ENCODE measurements at regions not wholly inside any gene's neighbourhood (a gene's known extent, or its start where the extent isn't known, plus 50 kb on each side); places are given as distances from the start of the nearest gene placed in this dataset.

DNA sequence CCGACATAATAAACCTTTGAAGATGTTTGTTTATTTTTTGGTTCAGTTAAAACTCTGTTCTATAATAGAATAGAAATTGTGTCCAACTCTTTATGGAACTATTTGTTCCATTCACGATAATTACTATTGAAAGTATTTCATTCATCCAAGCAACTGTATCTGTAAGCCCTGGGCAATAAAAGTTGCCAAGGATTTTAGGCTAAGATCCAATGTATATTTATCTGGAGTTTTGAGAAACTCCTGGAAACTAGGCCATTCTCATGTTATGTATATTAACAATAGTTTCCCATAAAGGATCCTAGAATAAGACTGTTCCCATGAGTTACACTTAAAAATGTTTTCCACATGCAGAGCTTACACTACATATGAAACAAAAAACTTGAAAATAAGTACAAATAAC, 261.6 kb downstream of the SLITRK6 start:
- DNase-seq (ENCODE audit: low spot score), result no peak

- no peak for DNase-seq (ENCODE audit: low spot score)
Observed at GRCh38 chr13:85536706-85537105, 262.5 kb downstream of the SLITRK6 start.

DNA sequence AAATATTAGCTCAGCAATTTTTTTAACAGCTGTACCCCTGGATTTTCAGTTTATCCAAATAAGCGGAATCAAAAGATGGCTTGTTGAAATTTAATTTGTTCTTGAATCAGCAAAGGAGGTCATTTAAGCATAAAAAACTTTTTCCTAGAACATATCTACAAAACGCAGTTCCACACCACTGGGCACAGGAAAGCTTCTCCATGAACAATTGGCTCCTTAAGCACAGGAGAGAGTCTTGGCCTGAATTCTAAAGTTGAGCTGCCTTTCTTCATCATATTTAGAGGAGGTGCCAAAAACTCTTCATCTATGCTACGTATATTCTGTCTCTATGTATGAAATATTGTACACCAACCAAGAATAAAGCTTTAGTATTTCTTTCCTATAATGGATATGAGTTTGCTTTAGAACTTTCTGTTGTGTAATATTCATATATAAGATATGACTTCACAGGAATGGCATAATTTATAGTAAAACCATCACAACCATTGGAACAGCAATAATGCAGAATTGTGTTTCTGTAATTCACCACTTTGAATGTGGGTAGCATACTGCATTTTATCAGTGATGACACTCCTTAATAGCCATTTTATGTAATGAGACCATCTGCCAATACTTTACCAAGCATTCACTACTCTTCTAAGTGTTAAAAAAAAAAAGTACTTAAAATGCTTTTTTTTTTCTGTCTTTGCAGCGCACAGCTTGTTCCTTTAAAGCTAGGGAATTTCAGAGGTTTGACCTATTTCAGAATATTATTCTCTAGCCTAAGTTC, 263.7 kb downstream of the SLITRK6 start:
- no peak for DNase-seq (ENCODE audit: low spot score)

- DNase-seq (ENCODE audit: low spot score), result no peak
Observed at GRCh38 chr13:85533911-85534310, 265.3 kb downstream of the SLITRK6 start.

DNA sequence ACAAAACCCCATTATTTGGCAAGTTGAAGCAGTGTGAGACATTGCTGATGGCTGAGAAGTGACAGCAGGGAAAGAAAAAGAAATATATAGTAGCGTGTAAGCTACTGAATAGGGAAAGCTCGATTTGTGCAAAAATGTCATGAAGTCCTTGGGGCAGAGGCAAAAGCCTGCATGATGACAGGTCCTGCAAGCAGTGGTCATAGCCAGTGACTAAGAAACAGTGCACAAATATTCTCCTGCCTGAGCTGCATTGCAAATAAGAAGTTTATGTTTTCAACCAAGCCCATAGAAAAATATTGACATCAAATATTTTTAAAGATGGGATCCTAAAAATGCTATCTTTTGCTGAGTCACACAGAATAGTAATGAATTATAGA, 270.0 kb downstream of the SLITRK6 start:
- DNase-seq (ENCODE audit: low spot score), result no peak

DNA sequence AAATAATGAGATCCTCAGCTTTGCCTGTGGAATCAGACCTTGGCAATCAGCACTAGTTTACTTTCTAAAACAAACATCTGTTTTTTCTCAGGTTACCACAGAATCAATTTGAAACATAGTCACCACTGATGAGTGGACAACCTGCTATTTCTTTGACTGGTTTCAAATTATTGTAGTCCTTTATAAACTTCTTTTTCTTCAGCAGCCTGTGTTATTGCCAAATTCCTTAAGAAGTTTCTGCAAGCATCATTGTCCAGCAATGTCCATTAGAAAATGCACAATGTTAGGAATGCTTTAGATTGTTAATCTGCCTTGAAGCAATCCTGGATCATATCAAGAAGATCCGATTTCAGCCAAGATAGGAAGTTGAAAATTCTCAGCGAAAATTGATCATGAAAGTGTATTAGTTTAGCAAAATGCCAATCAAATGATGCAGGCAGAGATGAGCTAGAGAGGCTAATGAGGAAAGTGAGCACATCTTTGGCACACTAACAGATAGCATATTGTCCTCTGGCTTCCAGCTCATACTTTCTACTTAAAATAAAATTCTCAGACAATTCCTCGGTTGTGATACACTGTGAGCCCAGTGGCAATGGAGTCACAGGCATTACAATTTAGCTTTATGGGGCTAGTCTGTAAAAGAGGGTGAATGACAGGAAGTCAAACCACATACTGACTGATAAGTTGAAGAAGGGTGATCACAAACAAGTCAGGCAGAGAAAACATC, 270.6 kb downstream of the SLITRK6 start:
- DNase-seq (ENCODE audit: low spot score), result no peak

DNA sequence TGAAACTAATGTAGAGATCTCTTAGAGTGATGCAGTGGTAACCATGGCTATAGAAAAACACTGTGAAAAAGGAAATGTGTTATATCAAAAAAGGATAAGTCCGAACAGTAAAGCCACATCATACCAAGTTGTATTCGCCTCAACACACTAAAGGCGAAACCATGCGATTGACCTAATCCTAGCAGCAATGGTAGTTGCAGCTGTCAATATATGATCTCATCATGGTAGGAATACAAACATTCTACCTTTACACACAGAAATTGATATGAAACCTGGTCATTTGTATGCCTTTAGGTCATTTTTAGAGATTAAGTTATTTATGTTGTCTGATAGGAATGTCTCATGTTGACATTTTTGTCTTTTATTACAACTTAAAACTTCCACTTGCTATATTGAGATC, 271.9 kb downstream of the SLITRK6 start:
- DNase-seq (ENCODE audit: low spot score), result no peak

- no peak for DNase-seq (ENCODE audit: low spot score)
Observed at GRCh38 chr13:85525411-85525810, 273.8 kb downstream of the SLITRK6 start.

- no peak for DNase-seq (ENCODE audit: low spot score)
Observed at GRCh38 chr13:85521657-85522056, 277.6 kb downstream of the SLITRK6 start.

- DNase-seq (ENCODE audit: low spot score), result no peak
Observed at GRCh38 chr13:85520445-85520844, 278.8 kb downstream of the SLITRK6 start.

- DNase-seq (ENCODE audit: low spot score), result no peak
Observed at GRCh38 chr13:85519363-85519762, 279.9 kb downstream of the SLITRK6 start.

DNA sequence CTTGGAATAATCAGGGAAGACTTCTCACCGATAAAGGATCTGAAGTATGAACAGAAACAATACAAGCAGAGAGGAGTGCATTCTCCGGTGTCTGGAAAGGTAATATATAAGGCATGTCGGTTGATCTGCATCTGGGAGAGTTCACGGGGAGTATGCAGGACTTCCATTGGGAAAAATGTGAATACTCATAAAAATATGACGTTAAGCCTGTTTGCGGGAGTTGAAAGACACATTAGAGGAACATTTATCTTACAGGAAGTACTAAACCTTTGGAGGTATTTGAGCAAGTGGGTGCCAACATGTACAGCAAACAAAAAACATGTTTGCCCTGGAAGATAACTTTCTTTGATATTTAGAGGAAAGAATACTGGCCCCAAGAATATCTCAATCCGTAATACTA, 286.8 kb downstream of the SLITRK6 start:
- DNase-seq (ENCODE audit: low spot score), result no peak

DNA sequence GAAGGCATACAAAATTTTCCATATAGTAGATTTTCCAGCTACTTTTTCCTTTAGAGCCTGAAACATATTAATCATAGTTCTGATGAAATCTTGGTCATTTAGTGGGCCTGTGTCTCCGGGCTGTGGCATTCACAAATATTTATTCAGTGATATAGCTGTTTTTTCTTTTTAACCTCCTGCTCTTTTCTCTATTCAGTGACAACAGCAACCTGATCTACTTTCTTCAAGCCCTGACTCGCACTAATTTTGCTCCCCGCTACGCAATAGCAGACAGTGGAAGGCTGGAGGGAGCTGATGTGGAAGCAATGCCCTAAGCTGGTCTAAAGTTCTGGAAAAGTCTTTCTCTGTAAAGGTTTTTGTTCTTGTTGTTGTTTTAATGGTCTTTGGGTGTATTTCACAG, 289.7 kb downstream of the SLITRK6 start:
- DNase-seq (ENCODE audit: low spot score), result no peak

DNA sequence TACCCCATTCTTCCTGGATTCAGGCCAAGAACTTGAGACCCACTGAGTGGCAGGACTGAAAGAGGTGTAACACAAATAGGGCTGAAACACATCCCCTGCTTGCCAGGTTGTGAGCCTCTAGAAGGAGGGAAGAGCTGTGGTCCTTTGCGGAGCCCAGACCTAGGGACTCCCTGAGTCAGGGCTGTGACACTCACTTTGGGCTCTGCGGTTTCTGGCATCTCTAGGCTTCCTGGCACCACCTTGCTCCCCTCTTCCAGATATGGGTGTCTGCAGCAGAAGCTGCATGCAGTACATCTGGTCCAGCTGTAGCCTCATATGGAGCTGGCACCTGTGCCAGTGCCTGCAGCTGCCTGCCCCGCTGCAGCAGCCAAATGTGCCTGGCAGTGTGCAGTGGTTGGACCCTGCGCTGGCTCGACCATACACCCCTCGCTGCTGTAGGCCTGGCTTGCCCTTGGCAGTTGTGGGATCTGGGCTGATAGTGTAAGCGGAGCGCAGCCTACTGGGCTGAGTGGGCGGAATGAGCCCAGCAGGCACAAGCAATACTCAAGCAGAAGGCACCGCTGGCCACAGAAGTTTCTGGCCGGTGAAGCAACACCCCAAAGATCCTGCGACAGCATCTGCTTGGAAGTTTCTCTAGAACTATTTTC, 290.4 kb downstream of the SLITRK6 start:
- DNase-seq (ENCODE audit: low spot score), result no peak

DNA sequence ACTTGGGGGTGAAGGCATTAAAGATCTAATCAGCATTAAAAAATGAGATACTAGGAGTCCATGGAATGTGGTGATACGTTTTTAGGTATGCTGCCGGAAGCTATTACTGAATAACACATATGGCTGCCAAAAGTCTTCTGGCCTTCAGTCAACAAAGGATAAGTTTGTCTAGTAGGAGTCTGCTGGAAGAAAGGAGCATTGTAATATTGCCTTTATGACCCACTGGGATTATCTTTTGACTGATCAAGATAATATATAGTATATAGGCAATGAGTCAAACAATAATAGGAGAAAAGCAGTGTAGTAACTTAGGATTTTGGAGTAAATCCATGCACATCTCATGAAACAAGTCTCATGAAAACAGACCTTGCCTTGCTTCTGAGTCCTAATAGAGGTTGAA, 295.4 kb downstream of the SLITRK6 start:
- no peak for DNase-seq (ENCODE audit: low spot score)

- DNase-seq (ENCODE audit: low spot score), result no peak
Observed at GRCh38 chr13:85501616-85502015, 297.6 kb downstream of the SLITRK6 start.

DNA sequence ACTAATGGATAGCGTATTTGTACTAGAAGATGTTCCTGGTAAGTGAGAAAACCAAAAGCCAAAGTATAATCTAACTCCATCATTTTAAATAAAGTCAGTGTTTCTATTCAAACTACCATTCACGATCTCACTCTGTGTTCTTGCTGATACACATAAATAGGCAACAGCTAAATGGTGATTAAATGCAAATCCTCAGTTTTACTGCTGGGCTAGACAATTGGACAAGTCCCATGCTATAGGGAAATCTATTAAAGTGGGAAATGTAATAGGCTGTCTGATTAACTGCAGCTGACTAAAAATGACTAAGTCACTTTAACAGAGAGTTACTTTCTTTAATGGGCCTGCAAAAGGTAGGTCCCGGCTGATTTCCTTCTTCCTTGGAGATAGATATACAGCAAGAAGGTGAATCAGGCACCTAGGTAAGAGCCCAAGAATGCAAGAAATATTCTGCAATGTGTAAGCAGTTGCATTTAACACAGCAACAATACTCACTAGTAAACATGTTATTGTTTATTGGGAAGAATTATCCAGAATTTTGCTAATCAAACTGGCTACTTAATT, 298.4 kb downstream of the SLITRK6 start:
- no peak for DNase-seq (ENCODE audit: low spot score)

DNA sequence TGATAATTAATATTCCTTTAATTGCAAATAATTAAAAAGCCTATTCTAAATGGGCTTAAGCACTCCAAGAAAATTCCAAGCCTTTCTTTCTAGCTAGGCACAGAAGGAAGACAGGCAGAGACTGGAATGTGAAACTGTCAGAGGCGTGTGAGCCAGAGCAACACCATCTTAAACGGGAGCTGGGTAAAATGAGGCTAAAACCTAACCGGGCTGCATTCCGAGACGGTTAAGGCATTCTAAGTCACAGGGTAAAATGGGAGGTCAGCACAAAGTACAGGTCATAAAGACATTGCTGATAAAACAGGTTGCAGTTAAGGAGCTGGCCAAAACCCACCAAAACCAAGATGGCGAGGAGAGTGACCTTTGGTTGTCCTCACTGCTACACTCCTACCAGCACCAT, 300.4 kb downstream of the SLITRK6 start:
- DNase-seq (ENCODE audit: low spot score), result no peak

DNA sequence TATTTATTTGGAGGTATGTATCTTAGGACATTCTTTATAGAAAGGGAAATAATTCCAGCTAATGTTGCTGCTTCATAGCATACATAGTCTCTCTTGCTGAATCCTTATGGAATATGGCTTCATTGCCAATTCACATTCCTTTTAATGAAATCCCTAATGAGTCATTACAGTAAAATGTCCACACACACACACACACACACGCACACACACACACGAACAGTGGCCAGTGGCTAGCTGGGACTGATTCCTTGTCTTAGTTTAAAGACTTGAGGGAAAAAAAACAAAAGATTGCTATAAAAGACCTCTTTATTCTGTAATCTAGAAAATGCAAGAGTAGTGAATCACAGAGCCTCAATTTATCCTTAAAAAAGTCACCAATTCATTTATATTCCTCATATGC, 301.6 kb downstream of the SLITRK6 start:
- DNase-seq (ENCODE audit: low spot score), result no peak

GRCh38 chr13:85492283-85492682, 306.9 kb downstream of the SLITRK6 start:
- no peak for DNase-seq (ENCODE audit: low spot score)

DNA sequence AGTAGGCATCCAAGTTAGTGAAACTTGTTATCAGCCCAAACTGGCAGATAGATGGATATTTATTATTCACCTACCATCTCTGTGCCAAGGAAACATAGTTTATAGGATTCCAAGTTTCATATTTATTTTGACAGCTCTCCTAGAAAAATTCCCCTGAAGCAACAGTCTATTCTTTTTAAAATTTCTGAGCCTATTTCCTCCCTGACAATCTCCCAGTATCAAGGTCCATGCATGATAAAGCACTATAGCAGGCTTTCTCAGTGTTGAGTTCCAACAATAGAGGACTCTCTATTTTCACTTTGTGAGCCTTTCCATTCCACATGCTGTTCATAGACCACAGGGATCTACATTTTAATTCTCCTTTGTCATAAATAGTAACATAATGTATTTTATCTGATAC, 312.6 kb downstream of the SLITRK6 start:
- DNase-seq (ENCODE audit: low spot score), result no peak

DNA sequence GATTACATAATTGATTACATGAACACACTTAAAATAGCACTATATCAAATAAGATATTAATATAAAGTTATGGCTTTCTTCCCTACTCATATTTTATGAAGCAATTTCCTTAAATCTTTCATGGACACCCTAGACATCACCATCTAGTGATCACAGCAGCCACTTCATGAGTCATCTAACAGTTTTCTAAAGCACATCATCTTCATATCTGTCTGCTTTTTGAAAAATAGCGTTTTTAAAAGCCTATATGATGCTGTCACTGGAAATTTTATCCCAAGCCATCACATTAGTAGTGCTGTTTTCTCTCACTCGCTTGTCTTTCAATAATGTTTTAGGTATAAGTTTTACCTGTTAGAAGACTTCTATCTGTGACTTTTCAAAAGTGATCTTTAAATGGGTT, 326.1 kb downstream of the SLITRK6 start:
- DNase-seq (ENCODE audit: low spot score), result no peak

- no peak for DNase-seq (ENCODE audit: low spot score)
Observed at GRCh38 chr13:85469320-85469719, 329.9 kb downstream of the SLITRK6 start.
